C4-2B (cell line): ENCODE measurements at regions not wholly inside any gene's neighbourhood (a gene's known extent, or its start where the extent isn't known, plus 50 kb on each side); places are given as distances from the start of the nearest gene placed in this dataset.

Experiments used
- ZFX ChIP-seq: fragments of 450-650 bp; IDR thresholded peaks from 2 replicates; pipeline ENCODE4 v1.6.1; 2017
- TF ChIP-seq, protein P1 (sequence below): fragments of 450-650 bp; conservative IDR thresholded peaks from 2 replicates; pipeline ENCODE4 v1.5.1; 2017; ENCODE audit warnings: mild to moderate bottlenecking

DNA sequence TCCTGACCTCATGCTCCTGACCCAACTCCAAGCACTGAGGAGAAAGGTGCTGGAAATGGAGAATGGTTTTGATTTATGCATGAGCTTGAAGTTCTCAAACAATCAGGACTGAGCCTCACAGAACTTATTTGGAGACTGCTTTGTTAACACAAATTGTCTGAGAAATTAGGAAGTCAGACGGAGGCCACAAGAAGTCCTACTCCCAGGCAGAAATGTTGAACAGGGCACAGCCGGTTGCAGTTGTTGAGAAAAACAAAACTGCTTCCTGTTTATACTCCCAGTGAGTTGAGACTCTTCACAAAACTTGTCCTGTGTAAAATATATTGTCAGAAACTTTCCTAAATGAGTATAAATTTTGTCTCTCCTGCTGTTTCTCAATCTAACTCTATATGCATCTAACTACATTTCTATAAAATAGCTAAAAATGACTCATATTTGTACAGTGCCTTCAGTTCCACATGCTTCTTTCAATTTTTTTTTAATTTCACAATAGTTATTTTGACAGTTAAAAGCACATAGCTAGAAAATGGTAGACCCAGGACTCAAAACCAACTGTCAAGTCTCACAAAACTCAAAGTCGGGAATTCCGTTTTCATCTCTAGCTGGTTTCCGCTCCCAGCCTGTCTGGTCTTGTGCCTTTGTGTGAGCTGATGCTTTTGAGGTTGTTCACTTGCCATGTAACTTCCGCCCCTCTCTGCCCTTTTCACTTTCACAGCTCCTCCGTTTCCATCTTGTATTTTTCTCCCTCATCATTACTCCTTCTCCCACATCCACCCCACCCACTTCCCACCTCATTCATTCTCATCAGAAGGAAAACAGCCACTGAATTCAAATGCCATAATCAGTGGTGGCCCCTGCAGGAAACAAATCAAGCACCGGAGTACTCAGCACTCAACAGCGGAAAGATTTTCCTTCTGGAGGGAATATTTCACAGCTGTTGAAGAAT lies 215.0 kb downstream of the SUCLG1 start:
- TF ChIP-seq, protein P1, sequence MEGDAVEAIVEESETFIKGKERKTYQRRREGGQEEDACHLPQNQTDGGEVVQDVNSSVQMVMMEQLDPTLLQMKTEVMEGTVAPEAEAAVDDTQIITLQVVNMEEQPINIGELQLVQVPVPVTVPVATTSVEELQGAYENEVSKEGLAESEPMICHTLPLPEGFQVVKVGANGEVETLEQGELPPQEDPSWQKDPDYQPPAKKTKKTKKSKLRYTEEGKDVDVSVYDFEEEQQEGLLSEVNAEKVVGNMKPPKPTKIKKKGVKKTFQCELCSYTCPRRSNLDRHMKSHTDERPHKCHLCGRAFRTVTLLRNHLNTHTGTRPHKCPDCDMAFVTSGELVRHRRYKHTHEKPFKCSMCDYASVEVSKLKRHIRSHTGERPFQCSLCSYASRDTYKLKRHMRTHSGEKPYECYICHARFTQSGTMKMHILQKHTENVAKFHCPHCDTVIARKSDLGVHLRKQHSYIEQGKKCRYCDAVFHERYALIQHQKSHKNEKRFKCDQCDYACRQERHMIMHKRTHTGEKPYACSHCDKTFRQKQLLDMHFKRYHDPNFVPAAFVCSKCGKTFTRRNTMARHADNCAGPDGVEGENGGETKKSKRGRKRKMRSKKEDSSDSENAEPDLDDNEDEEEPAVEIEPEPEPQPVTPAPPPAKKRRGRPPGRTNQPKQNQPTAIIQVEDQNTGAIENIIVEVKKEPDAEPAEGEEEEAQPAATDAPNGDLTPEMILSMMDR, result no peak
- no peak for TF ChIP-seq ZFX
